ENCODE measurements at regions not wholly inside any gene's neighbourhood (a gene's known extent, or its start where the extent isn't known, plus 50 kb on each side); places are given as distances from the start of the nearest gene placed in this dataset.

- Histone ChIP-seq H3K4me2 (ENCODE audit: low read length) (no peak overlapping the region), H3K4me3 (ENCODE audit: low read length) (no peak overlapping the region), H3K36me3 (ENCODE audit: insufficient read depth, low read length) (no peaks in the 10 kb centered on the region), H3K9ac (ENCODE audit: low read depth, low read length) (no peak overlapping the region), H3K4me1 (ENCODE audit: control insufficient read depth, insufficient read depth, low read length) (no peaks in the 10 kb centered on the region), H3K9me3 (replicated peaks; ENCODE audit: low read length) (no peaks in the 10 kb centered on the region), H3K27me3 (ENCODE audit: control insufficient read depth, insufficient read depth, low read length) (peaks cover 4% of the 10 kb centered on the region)
Observed at GRCh38 chr2:7896940-7897487, 784.8 kb upstream of the ID2 start.

- no peaks in the 10 kb centered on the region for H3K9me3 ChIP-seq (replicated peaks; ENCODE audit: low read length)
- H3K9ac ChIP-seq (ENCODE audit: low read depth, low read length) = no peak overlapping the region
- no peaks in the 10 kb centered on the region for H3K4me1 ChIP-seq (ENCODE audit: control insufficient read depth, insufficient read depth, low read length)
- H3K4me2 ChIP-seq (ENCODE audit: low read length) = no peak overlapping the region
- H3K27me3 ChIP-seq (ENCODE audit: control insufficient read depth, insufficient read depth, low read length) = peaks cover 4% of the 10 kb centered on the region
- no peaks in the 10 kb centered on the region for H3K36me3 ChIP-seq (ENCODE audit: insufficient read depth, low read length)
- H3K4me3 ChIP-seq (ENCODE audit: low read length) = no peak overlapping the region
Observed at GRCh38 chr2:7899241-7899640, 782.6 kb upstream of the ID2 start.

DNA sequence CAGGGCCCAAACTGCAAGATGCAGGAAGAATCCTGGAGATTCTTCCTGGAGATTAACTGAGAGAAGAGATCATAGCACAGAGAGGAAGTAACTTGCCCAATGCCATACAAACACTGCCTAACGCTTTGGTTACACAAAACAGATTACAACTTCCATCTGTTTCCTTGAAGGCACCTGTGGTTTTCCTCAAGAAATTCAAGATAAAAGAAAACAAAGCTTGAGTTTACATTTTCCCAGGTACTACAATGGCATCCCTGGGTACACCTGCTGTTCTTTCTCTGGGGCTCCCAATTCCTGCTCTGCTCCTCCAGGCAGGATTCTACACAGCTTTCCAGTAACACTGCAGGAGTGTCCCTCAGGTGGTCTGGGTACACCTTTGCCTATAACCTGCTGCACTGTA lies 781.9 kb upstream of the ID2 start:
- Histone ChIP-seq H3K9me3 (replicated peaks; ENCODE audit: low read length) (no peaks in the 10 kb centered on the region), H3K4me3 (ENCODE audit: low read length) (no peak overlapping the region), H3K4me2 (ENCODE audit: low read length) (no peak overlapping the region), H3K27me3 (ENCODE audit: control insufficient read depth, insufficient read depth, low read length) (peaks cover 4% of the 10 kb centered on the region), H3K36me3 (ENCODE audit: insufficient read depth, low read length) (no peaks in the 10 kb centered on the region), H3K4me1 (ENCODE audit: control insufficient read depth, insufficient read depth, low read length) (no peaks in the 10 kb centered on the region), H3K9ac (ENCODE audit: low read depth, low read length) (no peak overlapping the region)

- Histone ChIP-seq H3K4me2 (ENCODE audit: low read length) (no peak overlapping the region), H3K36me3 (ENCODE audit: insufficient read depth, low read length) (no peaks in the 10 kb centered on the region), H3K9ac (ENCODE audit: low read depth, low read length) (no peak overlapping the region), H3K9me3 (replicated peaks; ENCODE audit: low read length) (no peaks in the 10 kb centered on the region), H3K27me3 (ENCODE audit: control insufficient read depth, insufficient read depth, low read length) (peaks cover 4% of the 10 kb centered on the region), H3K4me3 (ENCODE audit: low read length) (no peak overlapping the region), H3K4me1 (ENCODE audit: control insufficient read depth, insufficient read depth, low read length) (no peaks in the 10 kb centered on the region)
Observed at GRCh38 chr2:7900593-7900992, 781.3 kb upstream of the ID2 start.

GRCh38 chr2:7902251-7902765 lies 779.5 kb upstream of the ID2 start:
- H3K9ac ChIP-seq (ENCODE audit: low read depth, low read length) = no peak overlapping the region
- no peaks in the 10 kb centered on the region for H3K36me3 ChIP-seq (ENCODE audit: insufficient read depth, low read length)
- H3K4me3 ChIP-seq (ENCODE audit: low read length) = no peak overlapping the region
- no peaks in the 10 kb centered on the region for H3K4me1 ChIP-seq (ENCODE audit: control insufficient read depth, insufficient read depth, low read length)
- peaks cover 4% of the 10 kb centered on the region for H3K27me3 ChIP-seq (ENCODE audit: control insufficient read depth, insufficient read depth, low read length)
- H3K4me2 ChIP-seq (ENCODE audit: low read length) = no peak overlapping the region
- H3K9me3 ChIP-seq (replicated peaks; ENCODE audit: low read length) = no peaks in the 10 kb centered on the region

- Histone ChIP-seq H3K4me3 (ENCODE audit: low read length) (no peak overlapping the region), H3K27me3 (ENCODE audit: control insufficient read depth, insufficient read depth, low read length) (no peaks in the 10 kb centered on the region), H3K4me2 (ENCODE audit: low read length) (no peak overlapping the region), H3K4me1 (ENCODE audit: control insufficient read depth, insufficient read depth, low read length) (no peaks in the 10 kb centered on the region), H3K9me3 (replicated peaks; ENCODE audit: low read length) (no peaks in the 10 kb centered on the region), H3K36me3 (ENCODE audit: insufficient read depth, low read length) (no peaks in the 10 kb centered on the region), H3K9ac (ENCODE audit: low read depth, low read length) (no peak overlapping the region)
Observed at GRCh38 chr2:7904319-7904718, 777.5 kb upstream of the ID2 start.

DNA sequence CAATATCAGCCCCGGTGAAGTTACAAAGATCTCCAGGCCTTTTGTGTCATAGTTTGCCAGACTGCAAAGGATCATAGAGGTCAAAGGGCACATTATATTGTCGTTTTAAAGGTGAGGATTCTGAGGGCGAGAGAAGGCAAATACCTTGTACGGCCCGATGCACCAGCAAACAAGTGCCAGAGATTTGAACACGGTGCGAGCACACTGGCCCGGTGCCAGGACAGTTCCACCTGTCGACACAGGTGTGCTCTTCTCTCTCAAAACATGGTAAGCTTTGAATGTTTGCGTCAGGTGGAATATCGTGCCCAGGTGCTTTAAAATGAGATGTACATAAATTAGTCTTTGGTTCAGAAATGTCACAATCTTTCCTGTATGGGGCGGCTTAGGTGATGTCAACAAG lies 776.1 kb upstream of the ID2 start:
- no peaks in the 10 kb centered on the region for H3K27me3 ChIP-seq (ENCODE audit: control insufficient read depth, insufficient read depth, low read length)
- H3K4me1 ChIP-seq (ENCODE audit: control insufficient read depth, insufficient read depth, low read length) = no peaks in the 10 kb centered on the region
- no peak overlapping the region for H3K4me2 ChIP-seq (ENCODE audit: low read length)
- H3K4me3 ChIP-seq (ENCODE audit: low read length) = no peak overlapping the region
- H3K9me3 ChIP-seq (replicated peaks; ENCODE audit: low read length) = no peaks in the 10 kb centered on the region
- no peaks in the 10 kb centered on the region for H3K36me3 ChIP-seq (ENCODE audit: insufficient read depth, low read length)
- H3K9ac ChIP-seq (ENCODE audit: low read depth, low read length) = no peak overlapping the region

DNA sequence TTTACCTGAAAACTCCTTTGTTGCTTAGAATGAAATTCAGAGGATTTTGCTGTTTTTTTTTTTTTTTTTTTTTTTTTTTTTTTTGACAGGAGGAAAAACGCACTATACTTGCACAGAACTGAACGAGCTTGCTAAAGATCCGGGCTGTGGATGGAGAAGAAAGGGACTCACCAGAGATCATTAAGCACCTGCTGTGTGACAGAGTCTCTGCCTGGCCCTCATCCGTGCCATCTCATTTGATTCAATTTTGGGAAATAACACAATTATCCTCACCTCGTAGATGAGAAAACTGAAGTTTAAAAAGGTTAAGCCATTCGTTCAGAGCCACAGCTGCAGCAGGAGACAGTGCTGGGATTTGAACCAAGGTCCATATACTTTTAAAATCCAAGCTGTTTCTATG lies 775.4 kb upstream of the ID2 start:
- Histone ChIP-seq H3K4me1 (ENCODE audit: control insufficient read depth, insufficient read depth, low read length) (no peaks in the 10 kb centered on the region), H3K4me2 (ENCODE audit: low read length) (no peak overlapping the region), H3K9ac (ENCODE audit: low read depth, low read length) (no peak overlapping the region), H3K27me3 (ENCODE audit: control insufficient read depth, insufficient read depth, low read length) (no peaks in the 10 kb centered on the region), H3K4me3 (ENCODE audit: low read length) (no peak overlapping the region), H3K9me3 (replicated peaks; ENCODE audit: low read length) (no peaks in the 10 kb centered on the region), H3K36me3 (ENCODE audit: insufficient read depth, low read length) (no peaks in the 10 kb centered on the region)

DNA sequence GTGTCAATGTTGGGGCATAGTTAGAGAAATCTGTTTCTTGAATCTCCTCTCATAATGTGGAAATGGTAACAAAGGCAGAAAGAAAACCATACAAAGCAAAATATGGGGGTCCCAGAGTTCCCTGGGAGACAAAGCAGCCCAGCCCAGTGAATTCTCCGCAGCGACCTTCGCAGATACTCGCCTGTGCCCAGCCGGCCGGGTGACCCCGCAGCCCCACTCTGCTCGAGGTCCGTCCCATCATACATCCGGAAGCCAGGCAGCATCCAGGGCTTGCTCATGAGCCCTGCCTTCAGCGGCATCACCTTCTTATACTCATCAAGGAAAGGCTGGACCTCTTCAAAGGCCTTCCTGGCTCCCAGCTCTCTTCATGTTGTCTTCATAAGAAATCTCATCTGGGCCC lies 774.8 kb upstream of the ID2 start:
- no peaks in the 10 kb centered on the region for H3K4me1 ChIP-seq (ENCODE audit: control insufficient read depth, insufficient read depth, low read length)
- no peaks in the 10 kb centered on the region for H3K9me3 ChIP-seq (replicated peaks; ENCODE audit: low read length)
- H3K4me2 ChIP-seq (ENCODE audit: low read length) = no peak overlapping the region
- no peak overlapping the region for H3K9ac ChIP-seq (ENCODE audit: low read depth, low read length)
- H3K36me3 ChIP-seq (ENCODE audit: insufficient read depth, low read length) = no peaks in the 10 kb centered on the region
- no peaks in the 10 kb centered on the region for H3K27me3 ChIP-seq (ENCODE audit: control insufficient read depth, insufficient read depth, low read length)
- no peak overlapping the region for H3K4me3 ChIP-seq (ENCODE audit: low read length)

DNA sequence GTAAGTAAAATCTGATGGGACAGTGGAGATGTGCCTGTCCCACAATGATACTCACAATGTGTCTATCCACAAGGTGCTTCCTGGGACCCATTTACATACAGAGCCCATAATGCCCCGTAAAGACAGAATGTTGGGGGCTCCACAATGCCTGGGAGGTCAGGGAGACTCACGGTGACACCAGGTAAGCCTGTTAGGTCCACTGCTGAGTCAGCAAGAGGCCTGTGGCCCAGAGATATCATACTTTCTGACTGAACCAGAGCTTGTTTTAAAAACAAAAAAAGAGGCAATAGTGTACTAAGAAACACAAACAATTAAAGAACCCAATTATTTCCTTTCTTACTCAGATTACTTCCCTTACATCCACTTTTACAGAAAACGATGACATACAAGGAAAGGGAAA lies 771.1 kb upstream of the ID2 start:
- H3K9me3 ChIP-seq (replicated peaks; ENCODE audit: low read length) = no peaks in the 10 kb centered on the region
- no peak overlapping the region for H3K4me3 ChIP-seq (ENCODE audit: low read length)
- H3K4me1 ChIP-seq (ENCODE audit: control insufficient read depth, insufficient read depth, low read length) = no peaks in the 10 kb centered on the region
- H3K9ac ChIP-seq (ENCODE audit: low read depth, low read length) = no peak overlapping the region
- H3K4me2 ChIP-seq (ENCODE audit: low read length) = no peak overlapping the region
- no peaks in the 10 kb centered on the region for H3K27me3 ChIP-seq (ENCODE audit: control insufficient read depth, insufficient read depth, low read length)
- no peaks in the 10 kb centered on the region for H3K36me3 ChIP-seq (ENCODE audit: insufficient read depth, low read length)

DNA sequence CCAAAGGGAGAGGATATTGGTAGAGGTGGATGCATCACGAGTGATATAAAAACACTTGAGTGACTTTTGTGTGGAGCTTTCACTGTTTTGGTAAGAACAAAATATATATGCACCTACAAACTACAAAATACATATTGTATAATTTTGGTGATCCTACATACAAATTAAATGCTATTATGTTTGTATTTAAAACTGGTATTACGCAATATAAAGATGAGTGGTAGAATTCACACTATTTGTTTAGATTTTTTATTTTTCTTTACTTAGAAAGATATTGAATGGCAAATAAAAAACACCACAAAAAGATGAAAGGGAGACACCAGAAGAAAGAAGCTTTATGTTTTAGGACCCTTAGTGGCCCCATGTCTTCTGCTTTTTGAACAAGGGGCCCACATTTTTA lies 770.7 kb upstream of the ID2 start:
- H3K9ac ChIP-seq (ENCODE audit: low read depth, low read length) = no peak overlapping the region
- H3K4me1 ChIP-seq (ENCODE audit: control insufficient read depth, insufficient read depth, low read length) = no peaks in the 10 kb centered on the region
- no peaks in the 10 kb centered on the region for H3K36me3 ChIP-seq (ENCODE audit: insufficient read depth, low read length)
- H3K27me3 ChIP-seq (ENCODE audit: control insufficient read depth, insufficient read depth, low read length) = no peaks in the 10 kb centered on the region
- no peak overlapping the region for H3K4me3 ChIP-seq (ENCODE audit: low read length)
- no peaks in the 10 kb centered on the region for H3K9me3 ChIP-seq (replicated peaks; ENCODE audit: low read length)
- H3K4me2 ChIP-seq (ENCODE audit: low read length) = no peak overlapping the region

- H3K4me3 ChIP-seq (ENCODE audit: low read length) = no peak overlapping the region
- no peaks in the 10 kb centered on the region for H3K27me3 ChIP-seq (ENCODE audit: control insufficient read depth, insufficient read depth, low read length)
- H3K36me3 ChIP-seq (ENCODE audit: insufficient read depth, low read length) = no peaks in the 10 kb centered on the region
- no peaks in the 10 kb centered on the region for H3K4me1 ChIP-seq (ENCODE audit: control insufficient read depth, insufficient read depth, low read length)
- H3K9me3 ChIP-seq (replicated peaks; ENCODE audit: low read length) = no peaks in the 10 kb centered on the region
- H3K9ac ChIP-seq (ENCODE audit: low read depth, low read length) = no peak overlapping the region
- H3K4me2 ChIP-seq (ENCODE audit: low read length) = no peak overlapping the region
Observed at GRCh38 chr2:7913974-7914373, 767.9 kb upstream of the ID2 start.

Data from skeletal muscle satellite cell (primary cell).